Karpas-422 (cell line): ENCODE measurements at regions not wholly inside any gene's neighbourhood (a gene's known extent, or its start where the extent isn't known, plus 50 kb on each side); places are given as distances from the start of the nearest gene placed in this dataset.
"Not testable (repeated sequence)": the region's sequence is repeated elsewhere in the genome, so short reads cannot be mapped to it uniquely, and the experiment has no call there.

Source experiments
- DNase-seq: peaks from one replicate; pipeline ENCODE4 v3.0.0-alpha.2; 2015
- H2AFZ ChIP-seq: fragments of 200-600 bp; sonication (generic); 2 replicates; pipeline ENCODE4 v1.6.1; 2014; ENCODE audit warnings: antibody characterized with exemption, low read length, mixed read lengths
- H3K27ac ChIP-seq: fragments of 200-600 bp; sonication (generic); 2 replicates; pipeline ENCODE4 v1.5.1; 2014; ENCODE audit warnings: mild to moderate bottlenecking, low read length, moderate library complexity
- H3K27me3 ChIP-seq: fragments of 200-600 bp; sonication (generic); 2 replicates; pipeline ENCODE4 v1.6.1; 2014; ENCODE audit warnings: low read length, mixed read lengths
- H3K36me3 ChIP-seq: fragments of 200-600 bp; sonication (generic); 2 replicates; pipeline ENCODE4 v1.6.1; 2014; ENCODE audit warnings: low read length, mixed read lengths; ENCODE audit not compliant: insufficient read depth
- H3K4me1 ChIP-seq: fragments of 200-600 bp; sonication (generic); 2 replicates; pipeline ENCODE4 v1.6.1; 2014; ENCODE audit warnings: mild to moderate bottlenecking, low read length, mixed read lengths
- H3K4me2 ChIP-seq: fragments of 200-600 bp; sonication (generic); 2 replicates; pipeline ENCODE4 v1.6.1; 2014; ENCODE audit warnings: low read length, low read depth, mild to moderate bottlenecking; ENCODE audit not compliant: poor library complexity, severe bottlenecking
- H3K4me3 ChIP-seq: fragments of 200-600 bp; sonication (generic); 2 replicates; pipeline ENCODE4 v1.5.1; 2014; ENCODE audit warnings: mild to moderate bottlenecking, antibody characterized with exemption, low read length, mixed read lengths
- H3K79me2 ChIP-seq: fragments of 200-600 bp; sonication (generic); 2 replicates; pipeline ENCODE4 v1.6.1; 2014; ENCODE audit warnings: mild to moderate bottlenecking, low read length, mixed read lengths
- H3K9ac ChIP-seq: fragments of 200-600 bp; sonication (generic); 2 replicates; pipeline ENCODE4 v1.6.0; 2014; ENCODE audit warnings: low read length
- H3K9me2 ChIP-seq: fragments of 200-600 bp; sonication (generic), shearing (Covaris generic); replicated peaks from 2 replicates; pipeline ENCODE4 v1.6.0; 2014; ENCODE audit warnings: mild to moderate bottlenecking, low read length, moderate library complexity; ENCODE audit not compliant: insufficient read depth
- H3K9me3 ChIP-seq: fragments of 300-700, 200-600 bp; sonication (generic); 2 replicates; pipeline ENCODE4 v1.6.1; 2014; ENCODE audit warnings: low read length, mixed read lengths
- H4K20me1 ChIP-seq: fragments of 200-600 bp; sonication (generic); 2 replicates; pipeline ENCODE4 v1.6.1; 2014; ENCODE audit warnings: mild to moderate bottlenecking, antibody characterized with exemption, low read length, low read depth; ENCODE audit not compliant: insufficient read depth

DNA sequence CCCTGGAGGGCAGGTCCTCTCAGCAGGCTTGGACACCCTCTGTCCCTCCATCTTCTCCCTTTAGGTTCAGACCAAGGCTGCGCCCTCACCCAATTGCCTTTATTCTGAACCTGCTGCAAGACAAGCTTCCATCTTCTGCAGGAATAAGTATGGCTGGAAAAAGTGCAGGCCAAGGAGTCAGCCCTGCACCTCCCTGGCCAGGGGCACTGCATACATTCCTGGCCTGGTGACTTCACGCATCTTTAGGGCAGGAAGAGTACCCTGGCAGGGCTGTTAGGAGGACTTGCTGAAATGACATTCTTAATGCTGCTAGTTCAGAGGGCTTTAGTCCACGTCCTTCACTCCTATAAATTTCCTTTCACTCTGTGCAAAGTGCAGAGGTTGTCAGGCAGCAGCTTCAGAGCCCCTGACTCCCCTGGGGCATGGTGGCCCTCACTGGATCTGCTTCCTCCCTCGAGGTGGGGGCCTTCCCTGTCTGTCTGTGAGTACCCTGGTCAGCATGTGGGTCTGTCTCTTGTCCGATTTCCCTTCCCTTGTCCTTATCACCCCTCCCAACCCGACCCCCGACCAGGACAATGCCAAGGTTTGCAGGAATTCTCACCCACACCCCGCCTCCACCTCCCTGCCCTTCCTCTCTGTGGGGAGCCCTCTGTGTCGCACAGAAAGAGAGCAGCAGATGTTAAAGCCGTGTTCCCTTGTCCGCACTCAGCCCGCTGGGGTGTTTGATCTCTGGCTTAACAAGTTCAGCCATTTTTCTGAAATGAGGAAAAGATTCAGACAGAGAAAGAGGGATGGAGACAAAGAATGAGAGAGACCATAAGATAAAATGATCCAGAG is 124.5 kb upstream of the SYT13 start:
- no peak overlapping the region for H3K4me3 ChIP-seq
- H3K27ac ChIP-seq: no peak overlapping the region
- no peaks in the 10 kb centered on the region for H3K79me2 ChIP-seq
- H3K9me2 ChIP-seq: no peaks in the 10 kb centered on the region
- H2AFZ ChIP-seq: no peak overlapping the region
- H4K20me1 ChIP-seq: no peaks in the 10 kb centered on the region
- no peak for DNase-seq
- no peak overlapping the region for H3K4me2 ChIP-seq
- H3K4me1 ChIP-seq: 0 out of 2 replicates have a peak, but pooled peaks cover 3% of the 10 kb centered on the region
- no peaks in the 10 kb centered on the region for H3K9me3 ChIP-seq
- H3K27me3 ChIP-seq: no peaks in the 10 kb centered on the region
- H3K9ac ChIP-seq: no peak overlapping the region
- H3K36me3 ChIP-seq: no peaks in the 10 kb centered on the region

DNA sequence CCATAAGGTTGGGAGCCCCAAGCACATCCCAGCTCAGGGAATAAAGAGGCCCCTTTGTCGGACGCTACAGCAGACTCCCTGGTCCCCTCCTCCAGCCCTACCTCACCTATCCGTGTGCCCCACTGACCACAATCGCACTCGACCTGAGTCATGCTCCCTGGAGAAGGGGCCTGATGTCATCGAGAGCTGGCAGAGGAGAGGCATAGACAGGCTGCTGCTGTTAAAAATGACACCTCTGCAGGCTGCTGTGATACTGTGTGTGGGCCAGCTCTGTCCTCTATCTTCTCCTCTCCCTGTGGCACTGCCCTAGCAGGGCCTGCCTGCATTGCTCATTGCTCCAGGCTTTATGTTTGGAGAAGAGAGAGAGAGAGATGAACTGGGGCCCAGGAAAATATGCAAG is 123.4 kb upstream of the SYT13 start:
- H3K9me2 ChIP-seq: no peaks in the 10 kb centered on the region
- H3K4me3 ChIP-seq: no peak overlapping the region
- no peak for DNase-seq
- no peaks in the 10 kb centered on the region for H3K9me3 ChIP-seq
- no peaks in the 10 kb centered on the region for H4K20me1 ChIP-seq
- no peak overlapping the region for H3K9ac ChIP-seq
- H3K36me3 ChIP-seq: no peaks in the 10 kb centered on the region
- no peak overlapping the region for H3K4me2 ChIP-seq
- H3K79me2 ChIP-seq: no peaks in the 10 kb centered on the region
- no peak overlapping the region for H3K27ac ChIP-seq
- H3K27me3 ChIP-seq: no peaks in the 10 kb centered on the region
- no peak overlapping the region for H2AFZ ChIP-seq
- H3K4me1 ChIP-seq: 0 out of 2 replicates have a peak, but pooled peaks cover 3% of the 10 kb centered on the region

DNA sequence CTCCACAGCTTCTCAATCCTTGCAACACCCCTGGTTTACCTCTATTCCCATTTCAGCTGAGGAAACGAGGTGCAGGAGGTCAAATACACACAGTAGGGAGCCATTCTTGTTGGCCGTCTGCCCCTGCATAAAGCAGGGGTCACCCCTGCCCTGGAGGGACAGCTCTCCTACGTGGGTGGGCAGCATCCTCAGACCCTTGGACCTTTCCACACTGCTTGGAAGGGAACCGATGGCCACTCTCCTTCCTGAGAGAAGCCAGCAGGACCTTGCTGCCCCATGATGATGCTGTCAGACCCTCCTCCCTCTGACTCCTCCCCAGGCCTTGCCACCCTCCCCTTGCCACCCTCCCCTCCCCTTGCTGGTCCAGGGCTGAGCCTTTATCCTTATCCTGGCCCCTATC is 121.1 kb upstream of the SYT13 start:
- Histone ChIP-seq H3K36me3 (no peaks in the 10 kb centered on the region), H3K4me3 (no peak overlapping the region), H4K20me1 (no peaks in the 10 kb centered on the region), H2AFZ (no peak overlapping the region), H3K9ac (no peak overlapping the region), H3K9me3 (no peaks in the 10 kb centered on the region), H3K27ac (no peak overlapping the region), H3K4me2 (no peak overlapping the region), H3K4me1 (0 out of 2 replicates have a peak, but pooled peaks cover 3% of the 10 kb centered on the region), H3K9me2 (no peaks in the 10 kb centered on the region), H3K27me3 (no peaks in the 10 kb centered on the region), H3K79me2 (no peaks in the 10 kb centered on the region)
- no peak for DNase-seq

DNA sequence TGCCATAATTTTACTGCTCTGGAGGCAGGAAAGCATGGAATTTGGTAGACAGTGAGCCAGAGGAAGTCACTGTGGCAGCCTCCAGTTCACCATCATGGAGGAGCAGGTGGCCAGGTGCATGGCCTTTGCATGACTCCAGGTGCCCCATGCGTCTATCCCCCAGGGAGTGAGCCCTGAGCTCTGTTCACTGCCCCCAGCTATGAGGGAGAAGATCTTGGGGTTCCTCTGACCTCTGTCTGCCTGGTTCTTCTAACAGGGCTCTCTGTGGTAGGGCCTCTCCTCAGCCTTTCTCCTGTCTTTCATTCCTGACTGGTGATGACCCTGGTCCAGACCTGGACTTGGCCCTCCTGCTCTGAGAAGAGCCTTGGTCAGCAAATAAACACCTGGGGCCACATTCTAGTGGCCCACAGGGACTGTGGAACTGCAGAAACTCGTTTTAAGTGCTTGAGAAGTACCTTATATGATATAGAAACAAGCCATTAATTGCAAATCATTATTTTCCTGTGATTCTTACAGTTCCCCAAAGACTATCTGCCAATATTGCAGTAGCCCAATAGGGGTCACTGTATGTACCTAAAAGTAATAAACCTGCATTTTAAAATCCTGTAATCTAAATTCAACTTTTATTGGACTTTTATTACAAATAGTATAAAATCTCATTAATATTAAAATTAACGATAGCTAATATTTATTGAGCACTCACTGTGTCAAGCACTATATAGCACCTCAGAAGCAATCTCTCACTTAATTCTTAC is 120.0 kb upstream of the SYT13 start:
- Histone ChIP-seq H3K4me2 (no peak overlapping the region), H3K27me3 (no peaks in the 10 kb centered on the region), H3K36me3 (no peaks in the 10 kb centered on the region), H3K9me2 (no peaks in the 10 kb centered on the region), H3K79me2 (no peaks in the 10 kb centered on the region), H3K27ac (no peak overlapping the region), H4K20me1 (no peaks in the 10 kb centered on the region), H3K9ac (no peak overlapping the region), H3K4me1 (0 out of 2 replicates have a peak, but pooled peaks cover 3% of the 10 kb centered on the region), H3K4me3 (no peak overlapping the region), H2AFZ (no peak overlapping the region), H3K9me3 (no peaks in the 10 kb centered on the region)
- peak; percentile 69 for DNase-seq

DNA sequence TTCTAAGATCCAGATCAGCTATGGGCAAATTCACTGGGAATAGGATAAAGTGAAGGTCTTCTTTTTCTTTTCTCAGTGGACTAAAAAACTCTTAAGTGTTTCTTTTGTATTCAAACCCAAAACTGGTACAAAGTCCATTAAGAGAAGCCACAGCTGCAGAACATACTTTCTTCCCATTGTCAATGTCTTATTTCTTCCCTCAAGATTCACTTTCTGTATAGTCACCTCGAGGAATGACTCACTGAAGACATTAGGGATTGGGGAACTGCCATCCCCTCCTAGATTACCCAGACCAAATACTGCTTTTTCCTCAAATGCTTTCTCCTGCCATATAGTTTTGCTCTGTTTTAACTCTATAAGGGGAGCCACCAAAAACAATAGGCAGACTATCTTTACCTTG is 117.4 kb upstream of the SYT13 start:
- H3K4me2 ChIP-seq, H3K36me3 ChIP-seq, H3K9me2 ChIP-seq, H3K27ac ChIP-seq, H3K4me1 ChIP-seq, H3K79me2 ChIP-seq, DNase-seq, H2AFZ ChIP-seq, H3K27me3 ChIP-seq, H3K4me3 ChIP-seq, H3K9me3 ChIP-seq, H4K20me1 ChIP-seq, H3K9ac ChIP-seq: not testable (repeated sequence)

DNA sequence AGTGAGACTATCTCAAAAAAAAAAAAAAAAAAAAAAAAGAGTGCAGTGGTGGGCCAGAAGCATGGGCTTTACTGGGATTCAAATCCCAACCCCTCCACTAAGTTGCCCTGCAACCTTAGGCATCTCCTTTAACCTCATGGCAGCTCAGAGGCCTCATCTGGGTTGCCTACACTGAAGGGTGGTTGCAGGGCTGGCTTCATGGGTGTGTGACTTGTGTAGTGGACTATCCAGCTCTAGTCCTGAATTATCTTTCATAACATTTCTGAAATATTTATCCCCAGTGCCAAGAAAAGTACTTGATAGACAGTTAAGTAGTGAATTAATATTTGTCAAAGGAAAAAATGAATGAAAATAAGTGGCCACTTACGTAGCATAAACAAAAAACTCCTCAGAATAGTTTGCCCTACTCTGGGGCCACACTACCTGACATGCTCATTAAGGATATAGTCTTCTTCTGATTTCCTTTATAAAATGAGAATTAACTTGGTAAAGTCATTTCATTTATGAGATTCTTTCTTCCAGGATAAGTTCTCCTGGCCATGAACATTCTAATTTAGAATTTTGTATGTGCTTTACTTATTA is 116.0 kb upstream of the SYT13 start:
- H4K20me1 ChIP-seq: no peaks in the 10 kb centered on the region

DNA sequence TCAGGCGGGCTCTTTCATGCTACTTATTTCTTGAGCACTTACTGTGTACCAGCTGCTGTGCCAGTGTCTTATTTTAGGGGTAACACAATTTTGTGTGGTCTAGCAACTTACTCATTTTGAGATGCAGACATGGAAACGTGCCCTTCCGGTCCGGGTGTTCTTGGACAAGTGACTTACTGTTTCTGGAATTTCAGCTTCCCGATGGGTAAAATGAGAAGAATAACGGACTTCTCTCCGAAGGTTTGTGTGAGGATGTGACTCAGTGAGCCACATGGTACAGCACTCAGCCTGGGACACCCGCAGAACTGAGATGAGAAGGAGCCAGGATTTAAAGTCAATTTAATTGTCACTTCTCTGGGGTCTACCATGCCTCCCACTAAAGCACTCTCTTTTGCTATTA is 114.5 kb upstream of the SYT13 start:
- Histone ChIP-seq H3K27ac (no peak overlapping the region), H3K9me2 (no peaks in the 10 kb centered on the region), H2AFZ (no peak overlapping the region), H4K20me1 (no peaks in the 10 kb centered on the region), H3K4me3 (no peak overlapping the region), H3K27me3 (no peaks in the 10 kb centered on the region), H3K4me2 (no peak overlapping the region), H3K9ac (no peak overlapping the region), H3K79me2 (no peaks in the 10 kb centered on the region), H3K36me3 (no peaks in the 10 kb centered on the region), H3K9me3 (no peaks in the 10 kb centered on the region), H3K4me1 (no peaks in the 10 kb centered on the region)
- DNase-seq: no peak

More for the DNA sequence above, 116.0 kb upstream of the SYT13 start:
- Histone ChIP-seq H3K36me3 (no peaks in the 10 kb centered on the region), H3K4me2 (no peak overlapping the region), H3K9me2 (no peaks in the 10 kb centered on the region), H3K9ac (no peak overlapping the region), H3K4me1 (0 out of 2 replicates have a peak, but pooled peaks cover 3% of the 10 kb centered on the region), H3K4me3 (no peak overlapping the region), H3K27me3 (no peaks in the 10 kb centered on the region), H3K27ac (no peak overlapping the region), H3K79me2 (no peaks in the 10 kb centered on the region), H2AFZ (no peak overlapping the region), H3K9me3 (no peaks in the 10 kb centered on the region)
- DNase-seq: no peak

DNA sequence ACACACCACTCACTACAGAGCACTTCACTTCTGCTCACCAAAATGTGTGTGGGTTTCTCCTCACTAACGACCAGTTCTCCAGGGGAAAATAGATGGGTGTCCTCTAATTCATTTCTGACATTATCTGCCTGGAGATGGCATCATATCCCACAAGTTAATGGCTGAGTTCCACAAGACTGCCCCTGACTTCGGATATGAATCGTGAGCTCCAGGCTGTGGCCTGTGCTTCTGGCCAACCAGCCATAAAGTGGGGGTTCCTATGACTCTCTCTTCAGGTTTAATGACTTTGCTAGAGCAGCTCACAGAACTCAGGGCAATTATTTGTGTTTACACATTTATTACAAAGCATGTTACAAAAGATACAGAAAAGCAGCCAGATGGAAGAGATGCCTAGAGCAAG is 113.0 kb upstream of the SYT13 start:
- Histone ChIP-seq H3K36me3 (no peaks in the 10 kb centered on the region), H3K9ac (no peak overlapping the region), H3K9me2 (no peaks in the 10 kb centered on the region), H3K4me2 (no peak overlapping the region), H3K79me2 (no peaks in the 10 kb centered on the region), H2AFZ (no peak overlapping the region), H3K27ac (no peak overlapping the region), H3K4me1 (peaks cover 11% of the 10 kb centered on the region), H3K4me3 (no peak overlapping the region), H3K9me3 (no peaks in the 10 kb centered on the region), H3K27me3 (no peaks in the 10 kb centered on the region), H4K20me1 (no peaks in the 10 kb centered on the region)
- DNase-seq: no peak
